NCI-H1092 treated with DMSO at 0.1 percent for 48 hours (cell line): ENCODE measurements at regions not wholly inside any gene's neighbourhood (a gene's known extent, or its start where the extent isn't known, plus 50 kb on each side); places are given as distances from the start of the nearest gene placed in this dataset.

Experiments
- DNase-seq: peaks from one replicate; lab custom pipeline; 2025; lab: John Stamatoyannopoulos, UW

GRCh38 chr10:31709476-31709875, 219.2 kb downstream of the ARHGAP12 start:
- DNase-seq, result no peak

DNA sequence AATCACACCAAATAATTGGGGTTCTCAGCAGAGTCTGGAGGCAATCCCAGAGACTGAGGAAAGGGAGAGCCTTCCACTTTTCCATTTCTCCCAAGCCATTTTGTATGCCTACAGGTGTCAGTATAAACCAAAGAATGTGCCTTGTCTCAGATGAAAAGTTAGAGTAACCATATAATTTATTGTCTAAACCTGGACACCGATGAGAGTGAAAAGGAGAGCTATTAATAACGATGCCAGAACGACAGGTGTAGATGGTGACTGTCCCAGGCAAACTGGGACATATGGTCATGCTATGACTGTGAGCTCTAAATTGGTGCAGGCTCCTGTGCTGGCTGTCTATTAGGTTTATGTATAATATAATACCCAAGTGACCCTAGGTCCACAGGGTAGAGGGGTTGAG, 219.6 kb downstream of the ARHGAP12 start:
- DNase-seq, result peak; percentile 14

DNA sequence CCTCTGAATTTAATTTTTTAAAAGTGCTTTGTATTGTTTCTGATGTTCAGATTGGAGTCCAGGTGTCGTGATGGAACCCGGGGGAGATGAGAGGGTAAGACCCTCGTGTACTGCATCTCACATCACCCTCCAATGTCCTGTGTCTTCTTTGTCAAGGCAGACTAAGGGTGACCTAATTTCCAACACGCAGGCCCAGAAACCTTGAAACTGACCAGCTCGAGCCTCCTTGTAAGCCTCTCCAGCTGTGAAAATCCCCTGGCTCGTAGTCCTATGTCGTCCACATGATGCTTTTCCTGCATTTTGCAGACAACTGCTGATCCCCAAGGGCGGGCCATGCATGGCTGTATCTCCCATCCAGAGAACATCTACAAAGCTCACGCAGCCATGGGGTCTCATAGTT, 220.2 kb downstream of the ARHGAP12 start:
- DNase-seq, result no peak

GRCh38 chr10:31708046-31708445, 220.6 kb downstream of the ARHGAP12 start:
- DNase-seq, result no peak

- DNase-seq, result no peak
Observed at GRCh38 chr10:31707093-31708039, 221.3 kb downstream of the ARHGAP12 start.

DNA sequence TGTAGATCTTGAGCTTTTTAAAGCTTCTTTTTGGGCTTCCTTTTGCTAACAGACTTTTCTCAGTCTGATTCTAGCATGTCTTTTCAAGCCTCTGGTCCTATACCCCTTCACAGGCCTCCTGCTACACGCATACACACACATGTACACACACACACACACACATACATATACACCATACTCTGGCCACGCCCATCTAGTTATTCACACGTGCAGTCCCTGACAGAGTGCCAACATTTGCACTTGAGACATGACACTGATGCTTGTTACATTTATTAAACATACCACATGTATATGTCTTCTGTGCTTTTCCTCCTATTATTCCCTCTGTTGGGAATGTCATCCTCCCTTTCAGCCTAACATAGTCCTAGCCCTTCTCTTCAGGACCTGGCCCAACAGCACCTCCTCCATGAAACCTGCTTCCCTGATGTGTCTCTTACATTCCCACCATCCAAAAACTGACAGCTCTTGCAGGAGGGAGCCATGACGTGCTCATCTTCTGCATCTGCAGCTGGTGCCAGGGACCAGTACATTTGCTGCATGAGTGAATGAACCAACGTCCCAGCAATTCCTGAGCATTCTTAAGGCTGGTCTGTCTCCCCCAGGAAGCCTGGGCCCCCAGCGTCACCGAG, 222.1 kb downstream of the ARHGAP12 start:
- DNase-seq, result no peak

- DNase-seq, result no peak
Observed at GRCh38 chr10:31705136-31705535, 223.5 kb downstream of the ARHGAP12 start.

DNA sequence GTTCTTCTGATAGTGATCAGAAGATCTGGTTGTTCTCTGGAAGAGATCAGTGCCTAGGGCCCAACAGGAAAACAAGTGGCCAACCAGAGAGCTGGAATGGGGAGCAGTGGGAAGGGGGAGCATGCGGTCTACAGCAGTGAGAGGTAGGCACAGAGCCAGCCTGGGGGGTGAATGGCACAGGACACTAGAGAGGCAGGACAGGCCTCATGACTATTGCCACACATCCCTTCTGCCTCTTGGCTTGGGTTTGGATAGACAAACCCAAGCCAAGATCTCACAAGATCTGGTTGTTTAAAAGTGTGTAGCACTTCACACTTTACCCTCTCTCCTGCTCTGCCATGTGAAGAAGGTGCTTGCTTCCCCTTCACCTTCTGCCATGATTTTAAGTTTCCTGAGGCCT, 224.4 kb downstream of the ARHGAP12 start:
- DNase-seq, result no peak

DNA sequence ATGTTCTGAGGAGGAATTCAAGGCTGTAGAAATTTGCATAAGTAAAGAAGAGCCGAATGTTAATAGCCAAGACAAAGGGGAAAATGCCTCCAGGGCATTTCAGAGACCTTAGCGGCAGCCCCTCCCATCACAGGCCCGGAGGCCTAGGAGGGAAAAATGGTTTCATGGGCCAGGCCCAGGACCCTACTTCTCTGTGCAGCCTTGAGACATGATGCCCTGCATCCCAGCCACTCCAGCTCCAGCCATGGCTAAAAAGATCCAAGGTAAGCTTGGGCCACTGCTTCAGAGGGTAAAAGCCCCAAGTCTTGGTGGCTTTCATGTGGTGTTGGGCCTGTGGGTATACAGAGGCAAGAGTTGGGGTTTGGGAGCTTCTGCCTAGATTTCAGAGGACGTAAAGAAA, 225.7 kb downstream of the ARHGAP12 start:
- DNase-seq, result no peak

DNA sequence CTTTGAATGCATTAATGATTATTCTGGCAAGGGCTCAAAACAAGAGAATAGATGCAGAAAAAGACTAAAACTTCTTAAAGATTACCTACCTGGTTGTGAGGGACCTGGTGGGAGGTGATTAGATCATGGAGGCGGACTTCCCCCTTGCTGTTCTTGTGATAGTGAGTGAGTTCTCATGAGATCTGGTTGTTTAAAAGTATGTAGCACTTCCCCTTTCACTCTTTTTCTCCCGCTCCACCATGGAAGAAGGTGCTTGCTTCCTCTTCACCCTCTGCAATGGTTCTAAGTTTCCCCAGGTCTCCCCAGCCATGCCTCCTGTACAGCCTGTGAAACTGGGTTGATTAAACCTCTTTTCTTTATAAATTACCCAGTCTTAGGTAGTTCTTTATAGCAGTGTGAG, 226.6 kb downstream of the ARHGAP12 start:
- DNase-seq, result no peak

DNA sequence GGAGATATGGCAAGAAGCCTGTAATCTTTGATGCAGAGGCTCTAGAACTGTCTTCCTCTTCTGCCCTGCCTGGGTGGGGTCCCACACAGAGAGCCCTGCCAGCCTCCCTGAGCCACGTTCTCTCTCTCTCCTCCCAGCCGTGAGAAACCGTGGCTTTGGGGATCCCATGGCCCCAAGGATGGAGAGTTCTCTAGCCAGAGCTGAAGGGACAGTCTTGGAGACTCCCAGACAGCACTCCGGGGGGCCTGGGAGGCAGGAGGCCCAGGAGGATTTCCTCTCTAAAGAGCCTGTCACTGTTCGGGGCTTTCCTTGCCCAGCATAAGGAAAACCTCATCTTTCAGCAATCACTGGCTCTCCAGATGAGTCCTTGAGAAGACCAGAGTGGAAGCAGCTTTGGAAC, 227.1 kb downstream of the ARHGAP12 start:
- no peak for DNase-seq

GRCh38 chr10:31700181-31700611, 228.4 kb downstream of the ARHGAP12 start:
- no peak for DNase-seq

DNA sequence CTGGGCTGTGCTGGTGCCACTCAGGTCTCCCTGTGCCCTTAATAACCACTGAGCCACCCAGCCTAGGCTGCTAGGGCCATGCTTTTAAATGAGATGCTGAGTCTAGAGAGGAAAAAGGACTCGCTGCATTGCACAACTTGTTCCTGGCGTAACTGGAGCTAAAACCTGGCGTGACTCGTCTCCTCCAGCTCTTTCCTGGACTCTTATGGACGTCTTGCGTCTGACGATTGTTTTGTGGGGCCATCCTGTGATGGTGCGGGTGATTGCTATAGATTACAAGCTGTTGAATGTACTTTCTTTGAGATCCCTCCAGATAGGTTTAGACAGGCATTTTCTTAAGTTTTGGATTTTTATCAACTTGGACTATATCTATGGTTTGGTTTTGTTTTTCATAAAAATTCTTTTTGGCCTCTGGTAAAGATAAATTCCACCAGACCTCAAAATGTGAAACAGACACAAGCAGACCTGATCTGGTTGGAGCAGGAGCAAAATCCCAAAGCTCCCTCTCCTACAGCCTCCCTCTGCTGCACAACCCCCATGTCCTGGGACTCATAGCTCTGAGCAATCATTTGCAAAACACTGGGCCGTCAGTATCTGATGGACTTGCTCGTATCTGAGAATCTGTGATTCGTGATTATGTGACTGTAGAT, 230.3 kb downstream of the ARHGAP12 start:
- no peak for DNase-seq

- DNase-seq, result peak; percentile 64
Observed at GRCh38 chr10:31697271-31698180, 231.1 kb downstream of the ARHGAP12 start.

- no peak for DNase-seq
Observed at GRCh38 chr10:31694929-31695837, 233.4 kb downstream of the ARHGAP12 start.

- DNase-seq, result no peak
Observed at GRCh38 chr10:31694126-31694685, 234.4 kb downstream of the ARHGAP12 start.

DNA sequence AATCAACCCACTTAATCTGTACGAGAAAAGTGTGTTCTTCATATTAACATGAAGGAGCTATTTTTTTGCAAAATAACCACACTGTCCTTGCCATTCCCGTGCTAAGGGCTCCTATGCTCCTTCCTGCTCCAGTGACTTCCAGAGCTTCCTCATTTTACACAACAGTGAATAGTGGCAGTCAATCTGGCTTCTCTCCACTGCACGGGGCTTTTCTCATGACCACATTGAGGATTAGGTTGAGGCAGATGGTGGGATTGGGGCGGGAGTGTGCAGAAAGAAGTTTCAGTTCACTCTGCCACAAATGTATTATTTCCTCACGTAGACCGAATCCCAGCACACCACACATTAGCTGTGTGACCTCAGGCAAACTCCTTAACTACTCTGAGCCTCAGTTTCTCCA, 235.1 kb downstream of the ARHGAP12 start:
- no peak for DNase-seq

DNA sequence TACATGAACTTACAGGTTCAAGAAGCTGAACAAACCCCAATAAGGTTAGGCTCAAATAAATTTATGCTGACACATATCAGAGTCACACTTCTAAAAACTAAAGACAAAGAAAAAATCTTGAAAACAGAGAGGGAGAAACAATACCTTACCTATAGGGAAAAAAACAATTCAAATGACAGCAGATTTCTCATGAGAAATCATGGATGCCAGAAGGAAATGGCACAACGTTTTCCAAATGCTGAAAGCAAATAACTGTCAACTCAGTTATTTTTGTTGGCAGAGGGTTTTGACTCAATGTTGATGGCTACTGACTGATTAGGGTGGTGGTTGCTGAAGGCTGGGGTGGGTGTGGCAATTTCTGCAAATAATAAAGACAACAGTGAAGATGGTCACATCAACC, 239.4 kb downstream of the ARHGAP12 start:
- DNase-seq, result no peak

- DNase-seq, result no peak
Observed at GRCh38 chr10:31687663-31688482, 240.8 kb downstream of the ARHGAP12 start.
